ENCODE measurements at regions not wholly inside any gene's neighbourhood (a gene's known extent, or its start where the extent isn't known, plus 50 kb on each side); places are given as distances from the start of the nearest gene placed in this dataset.

GRCh38 chr4:35993606-35994005 is 250.7 kb downstream of the ARAP2 start:
- H3K27ac Mint-ChIP-seq, result no peak overlapping the region
- H3K36me3 Mint-ChIP-seq (ENCODE audit: low read depth), result no peaks in the 10 kb centered on the region
- no peak overlapping the region for H3K4me3 Mint-ChIP-seq
- TF ChIP-seq, protein P1, sequence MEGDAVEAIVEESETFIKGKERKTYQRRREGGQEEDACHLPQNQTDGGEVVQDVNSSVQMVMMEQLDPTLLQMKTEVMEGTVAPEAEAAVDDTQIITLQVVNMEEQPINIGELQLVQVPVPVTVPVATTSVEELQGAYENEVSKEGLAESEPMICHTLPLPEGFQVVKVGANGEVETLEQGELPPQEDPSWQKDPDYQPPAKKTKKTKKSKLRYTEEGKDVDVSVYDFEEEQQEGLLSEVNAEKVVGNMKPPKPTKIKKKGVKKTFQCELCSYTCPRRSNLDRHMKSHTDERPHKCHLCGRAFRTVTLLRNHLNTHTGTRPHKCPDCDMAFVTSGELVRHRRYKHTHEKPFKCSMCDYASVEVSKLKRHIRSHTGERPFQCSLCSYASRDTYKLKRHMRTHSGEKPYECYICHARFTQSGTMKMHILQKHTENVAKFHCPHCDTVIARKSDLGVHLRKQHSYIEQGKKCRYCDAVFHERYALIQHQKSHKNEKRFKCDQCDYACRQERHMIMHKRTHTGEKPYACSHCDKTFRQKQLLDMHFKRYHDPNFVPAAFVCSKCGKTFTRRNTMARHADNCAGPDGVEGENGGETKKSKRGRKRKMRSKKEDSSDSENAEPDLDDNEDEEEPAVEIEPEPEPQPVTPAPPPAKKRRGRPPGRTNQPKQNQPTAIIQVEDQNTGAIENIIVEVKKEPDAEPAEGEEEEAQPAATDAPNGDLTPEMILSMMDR (IDR thresholded peaks at IDR 0.05), result no peak
- no peaks in the 10 kb centered on the region for H3K4me1 Mint-ChIP-seq (ENCODE audit: low read depth)
- no peaks in the 10 kb centered on the region for H3K27me3 Mint-ChIP-seq (ENCODE audit: insufficient read depth)
- no peak for DNase-seq
- peaks cover 33% of the 10 kb centered on the region for H3K9me3 Mint-ChIP-seq

DNA sequence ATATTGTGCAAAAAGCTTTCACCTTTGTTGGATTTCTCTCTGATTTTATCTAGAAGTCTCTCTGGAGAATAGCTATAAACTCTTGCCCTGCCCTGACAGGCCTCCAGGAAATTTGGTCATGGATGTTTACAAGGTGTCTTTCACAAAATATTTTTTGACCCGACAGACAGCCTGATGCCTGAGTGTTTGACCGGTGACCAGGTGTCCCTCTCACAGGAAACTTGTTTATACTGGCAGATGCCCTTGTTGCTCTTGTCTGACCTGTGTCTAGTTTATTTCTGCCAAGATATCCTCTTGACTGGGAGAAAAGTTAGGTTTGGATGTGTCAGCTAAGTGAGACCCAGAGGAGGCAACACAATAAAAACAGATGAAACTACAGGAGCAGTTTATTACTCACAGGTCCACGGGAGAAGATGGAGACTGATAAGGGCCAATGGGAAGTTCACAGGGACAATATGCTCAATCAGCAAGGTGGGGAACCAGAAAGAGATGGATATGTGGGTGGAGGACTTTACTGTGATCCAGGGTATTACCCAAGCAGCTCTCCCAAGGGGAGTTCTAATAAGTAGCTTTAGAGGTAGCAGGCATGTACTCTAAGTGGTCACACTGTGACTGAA is 243.3 kb downstream of the ARAP2 start:
- DNase-seq, result no peak
- H3K27ac Mint-ChIP-seq, result no peak overlapping the region
- H3K4me1 Mint-ChIP-seq (ENCODE audit: low read depth), result no peaks in the 10 kb centered on the region
- no peaks in the 10 kb centered on the region for H3K27me3 Mint-ChIP-seq (ENCODE audit: insufficient read depth)
- no peak overlapping the region for H3K4me3 Mint-ChIP-seq
- peaks cover 18% of the 10 kb centered on the region for H3K9me3 Mint-ChIP-seq
- H3K36me3 Mint-ChIP-seq (ENCODE audit: low read depth), result no peaks in the 10 kb centered on the region
- TF ChIP-seq, protein P1 (IDR thresholded peaks at IDR 0.05), result no peak

GRCh38 chr4:36003051-36003450 is 241.3 kb downstream of the ARAP2 start:
- no peak overlapping the region for H3K27ac Mint-ChIP-seq
- TF ChIP-seq, protein P1 (IDR thresholded peaks at IDR 0.05), result no peak

DNA sequence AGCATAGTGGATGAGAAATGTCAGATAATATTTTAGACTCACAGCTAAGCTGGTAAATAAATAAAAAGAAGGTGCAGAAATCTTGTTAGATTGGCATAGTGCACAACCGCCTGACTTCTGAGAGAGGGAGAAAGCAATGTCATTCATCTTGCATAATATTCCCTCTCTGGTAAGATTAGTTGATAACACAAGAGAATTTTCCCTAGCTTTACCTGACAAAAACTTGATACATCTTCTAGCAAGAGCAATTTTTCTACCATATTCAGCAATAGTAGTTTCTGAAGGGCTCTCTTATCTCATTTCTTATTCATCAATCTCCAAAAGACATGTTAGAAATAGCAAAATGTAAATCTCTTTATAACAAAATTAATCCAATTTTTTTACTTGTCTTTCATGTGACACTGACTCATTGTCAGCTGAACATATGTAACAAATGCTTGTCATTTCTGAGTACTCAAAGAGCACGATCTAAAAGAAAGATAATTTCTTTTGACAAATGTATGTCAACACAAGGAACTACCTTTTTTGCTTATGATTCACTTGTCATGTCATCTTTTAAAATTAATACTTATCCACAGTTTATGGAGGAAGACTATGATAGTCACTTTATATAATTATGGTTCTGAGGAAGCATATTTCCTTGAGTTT is 240.0 kb downstream of the ARAP2 start:
- no peak overlapping the region for H3K27ac Mint-ChIP-seq
- H3K27me3 Mint-ChIP-seq (ENCODE audit: insufficient read depth), result no peaks in the 10 kb centered on the region
- no peak for DNase-seq

More at GRCh38 chr4:36003051-36003450, 241.3 kb downstream of the ARAP2 start:
- DNase-seq, result no peak
- no peaks in the 10 kb centered on the region for H3K4me1 Mint-ChIP-seq (ENCODE audit: low read depth)
- no peaks in the 10 kb centered on the region for H3K27me3 Mint-ChIP-seq (ENCODE audit: insufficient read depth)
- peaks cover 22% of the 10 kb centered on the region for H3K9me3 Mint-ChIP-seq
- H3K4me3 Mint-ChIP-seq, result no peak overlapping the region
- H3K36me3 Mint-ChIP-seq (ENCODE audit: low read depth), result no peaks in the 10 kb centered on the region

GRCh38 chr4:36006226-36006625 is 238.1 kb downstream of the ARAP2 start:
- H3K4me3 Mint-ChIP-seq, result no peak overlapping the region
- peaks cover 32% of the 10 kb centered on the region for H3K9me3 Mint-ChIP-seq
- TF ChIP-seq, protein P1 (IDR thresholded peaks at IDR 0.05), result no peak
- no peak for DNase-seq
- no peak overlapping the region for H3K27ac Mint-ChIP-seq
- H3K36me3 Mint-ChIP-seq (ENCODE audit: low read depth), result no peaks in the 10 kb centered on the region
- H3K4me1 Mint-ChIP-seq (ENCODE audit: low read depth), result no peaks in the 10 kb centered on the region
- no peaks in the 10 kb centered on the region for H3K27me3 Mint-ChIP-seq (ENCODE audit: insufficient read depth)

More for the DNA sequence above, 240.0 kb downstream of the ARAP2 start:
- TF ChIP-seq, protein P1 (IDR thresholded peaks at IDR 0.05), result no peak
- Mint-ChIP-seq H3K4me3 (no peak overlapping the region), H3K9me3 (peaks cover 27% of the 10 kb centered on the region), H3K36me3 (ENCODE audit: low read depth) (no peaks in the 10 kb centered on the region), H3K4me1 (ENCODE audit: low read depth) (no peaks in the 10 kb centered on the region)

All from HFFc6 (cell line).